A549 (cell line): ENCODE measurements at regions not wholly inside any gene's neighbourhood (a gene's known extent, or its start where the extent isn't known, plus 50 kb on each side); places are given as distances from the start of the nearest gene placed in this dataset.

Experiments
- ATAC-seq, 2 experiments: fragments of 200-7000 bp in 1 of 2; fragments of >200 bp in 1 of 2; cut with Nextera tagmentation in 1 of 2; cut with Tn5 transposase in 1 of 2; 3 replicates each; pipeline versions ENCODE4 v1.8.0 to v1.9.1; 2018 to 2020; ENCODE audit warnings: mild to moderate bottlenecking in 1 of 2, moderate library complexity in 1 of 2
- CTCF ChIA-PET: fragments of 300-600 bp; sonication (Branson Sonifier 250); formaldehyde crosslinking; extraction: SDS; loops from one replicate; lab custom pipeline; 2021; ENCODE audit warnings: antibody characterized with exemption, inconsistent platforms; lab: Yijun Ruan, JAX
- POLR2A ChIA-PET: fragments of 350-600 bp; formaldehyde crosslinking; extraction: SDS; loops from one replicate; lab custom pipeline; 2021; ENCODE audit warnings: antibody characterized with exemption, inconsistent platforms; lab: Yijun Ruan, JAX
- DNase-seq, 2 experiments: peaks; one replicate each; pipeline versions ENCODE4 v3.0.0 to v3.0.0-alpha.2; 2011 to 2016; ENCODE audit warnings: low read depth in 1 of 2, low spot score in 1 of 2
- FAIRE-seq: peaks from 2 replicates; lab custom pipeline; 2011; peaks lifted over from hg19 to GRCh38; lab: Jason Lieb, UNC
- H3K27ac ChIP-seq, 2 experiments: fragments of >200 bp; sonication (Bioruptor Twin); formaldehyde crosslinking; 3 replicates each; pipeline ENCODE4 v1.5.1; 2016 to 2017
- H3K4me1 ChIP-seq: fragments of >200 bp; sonication (Bioruptor Twin); formaldehyde crosslinking; 3 replicates; pipeline ENCODE4 v1.6.1; 2016
- H3K4me2 ChIP-seq: fragments of >200 bp; sonication (Bioruptor Twin); formaldehyde crosslinking; 3 replicates; pipeline ENCODE4 v1.6.1; 2016
- H3K4me3 ChIP-seq: fragments of >200 bp; sonication (Bioruptor Twin); formaldehyde crosslinking; 3 replicates; pipeline ENCODE4 v1.5.1; 2016
- H3K9me3 ChIP-seq: fragments of >200 bp; sonication (Bioruptor Twin); formaldehyde crosslinking; 3 replicates; pipeline ENCODE4 v1.6.1; 2016
- ATOH8 ChIP-seq: fragments of 250-450 bp; sonication (Bioruptor Pico); IDR thresholded peaks from 2 replicates; pipeline ENCODE4 v1.5.0; 2020; ENCODE audit warnings: low read depth, mild to moderate bottlenecking, moderate library complexity
- BCL3 ChIP-seq: fragments of >200 bp; sonication (Bioruptor Twin); formaldehyde crosslinking; IDR thresholded peaks from 3 replicates; pipeline ENCODE4 v1.6.1; 2016
- BHLHE40 ChIP-seq: IDR thresholded peaks from 2 replicates; pipeline ENCODE4 v1.6.1; 2012; ENCODE audit warnings: low read depth, low read length, inconsistent platforms
- CBX8 ChIP-seq: fragments of 200-600 bp; sonication (generic); IDR thresholded peaks from 2 replicates; pipeline ENCODE4 v1.6.1; 2016
- CHD4 ChIP-seq: fragments of 200-600 bp; sonication (generic); IDR thresholded peaks from 2 replicates; pipeline ENCODE4 v1.6.1; 2016; ENCODE audit warnings: antibody characterized with exemption, mild to moderate bottlenecking, borderline replicate concordance
- EHF ChIP-seq: fragments of 250-450 bp; sonication (Bioruptor Pico); IDR thresholded peaks from 2 replicates; pipeline ENCODE4 v1.5.0; 2020; ENCODE audit warnings: mild to moderate bottlenecking
- EP300 ChIP-seq, 2 experiments: fragments of >200 bp; sonication (Bioruptor Twin); formaldehyde crosslinking; IDR thresholded peaks; 2 replicates in 1 of 2; 3 replicates in 1 of 2; pipeline ENCODE4 v1.6.1; 2016 to 2017
- FOSB ChIP-seq: fragments of 250-450 bp; sonication (Bioruptor Pico); IDR thresholded peaks from 2 replicates; pipeline ENCODE4 v1.5.0; 2020; ENCODE audit warnings: mild to moderate bottlenecking, moderate library complexity
- FOSL2 ChIP-seq, 2 experiments: fragments of 450-650 bp in 1 of 2; fragments of >200 bp in 1 of 2; sonication (Bioruptor Twin) in 1 of 2; formaldehyde crosslinking; IDR thresholded peaks; 2 replicates each; pipeline versions ENCODE4 v1.5.0 to v1.6.1; 2016 to 2020; ENCODE audit warnings: mild to moderate bottlenecking in 1 of 2, moderate library complexity in 1 of 2
- FOXS1 ChIP-seq: fragments of 250-450 bp; sonication (Bioruptor Pico); IDR thresholded peaks from 2 replicates; pipeline ENCODE4 v1.5.0; 2020; ENCODE audit warnings: mild to moderate bottlenecking, moderate library complexity
- GATA3 ChIP-seq: IDR thresholded peaks from 2 replicates; pipeline ENCODE4 v1.6.1; 2012; ENCODE audit warnings: borderline replicate concordance
- HOXB5 ChIP-seq: fragments of 250-450 bp; sonication (Bioruptor Pico); IDR thresholded peaks from 2 replicates; pipeline ENCODE4 v1.5.0; 2020; ENCODE audit warnings: mild to moderate bottlenecking, moderate library complexity
- KDM1A ChIP-seq: fragments of 200-600 bp; sonication (generic); IDR thresholded peaks from 2 replicates; pipeline ENCODE4 v1.6.1; 2016; ENCODE audit warnings: low read depth, mild to moderate bottlenecking
- KDM5A ChIP-seq: fragments of 200-600 bp; sonication (generic); IDR thresholded peaks from 2 replicates; pipeline ENCODE4 v1.6.1; 2016; ENCODE audit warnings: antibody characterized with exemption, mild to moderate bottlenecking
- RARB ChIP-seq: fragments of 250-450 bp; sonication (Bioruptor Pico); IDR thresholded peaks from 2 replicates; pipeline ENCODE4 v1.8.0; 2021; ENCODE audit warnings: mild to moderate bottlenecking, moderate library complexity
- RCOR1 ChIP-seq: fragments of 150-350 bp; IDR thresholded peaks from 2 replicates; pipeline ENCODE4 v1.6.1; 2014; ENCODE audit warnings: antibody characterized with exemption, low read length, low read depth
- SMC3 ChIP-seq: fragments of >200 bp; sonication (Bioruptor Twin); formaldehyde crosslinking; IDR thresholded peaks from 3 replicates; pipeline ENCODE4 v1.6.1; 2018; ENCODE audit warnings: inconsistent platforms
- TP53 ChIP-seq: fragments of 250-450 bp; sonication (Bioruptor Pico); IDR thresholded peaks from 2 replicates; pipeline ENCODE4 v1.5.0; 2021; ENCODE audit warnings: mild to moderate bottlenecking, moderate library complexity
- WGBS: methylation state at CpG from one replicate; pipeline ENCODE4 v1.1.6; 2017; ENCODE audit errors: missing lambda C conversion rate; 5-methylcytosine and 5-hydroxymethylcytosine counted together
- TF ChIP-seq, protein P1 (sequence below): IDR thresholded peaks from 2 replicates; pipeline ENCODE4 v1.6.1; 2012

DNA sequence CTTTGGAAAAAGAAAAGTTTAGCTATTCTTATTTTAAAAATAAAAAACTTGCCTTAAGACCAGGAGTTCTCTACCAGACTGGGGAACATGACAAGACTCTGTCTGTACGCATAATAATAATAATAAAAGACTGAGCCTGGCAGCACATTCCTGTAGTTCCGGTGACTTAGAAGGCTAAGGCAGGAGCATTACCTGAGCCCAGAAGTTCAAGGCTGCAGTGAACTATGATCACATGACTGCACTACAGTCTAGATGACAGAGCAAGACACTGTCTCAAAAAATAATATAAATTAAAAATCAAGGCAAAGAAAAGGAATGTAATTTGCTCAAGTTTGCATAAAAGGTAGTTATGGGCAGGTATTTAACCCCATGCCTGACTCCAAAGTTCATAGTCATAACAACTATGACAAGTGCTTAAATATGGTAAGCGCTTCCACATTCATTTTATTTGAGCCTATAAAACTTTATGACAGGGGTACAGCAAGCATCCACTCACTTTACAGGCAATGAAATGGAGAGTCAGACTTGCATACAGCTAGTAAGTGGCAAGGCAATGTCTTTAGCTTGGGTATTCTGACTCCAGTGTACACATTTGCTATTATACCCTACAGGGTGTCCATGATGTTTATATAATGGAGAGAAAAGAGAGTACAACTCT lies 1567.8 kb upstream of the PIK3C3 start:
- H3K4me1 ChIP-seq: no peaks in the 10 kb centered on the region
- no peak for DNase-seq
- TF ChIP-seq FOSL2 (IDR thresholded peaks at IDR 0.05) (no peak), FOSL2 (CRISPR knock-in tag; IDR thresholded peaks at IDR 0.05) (no peak), HOXB5 (no peak), EHF (CRISPR knock-in tag) (no peak), CHD4 (no peak), BCL3 (no peak), ATOH8 (CRISPR knock-in tag) (no peak), CBX8 (no peak)
- TF ChIP-seq, protein P1, sequence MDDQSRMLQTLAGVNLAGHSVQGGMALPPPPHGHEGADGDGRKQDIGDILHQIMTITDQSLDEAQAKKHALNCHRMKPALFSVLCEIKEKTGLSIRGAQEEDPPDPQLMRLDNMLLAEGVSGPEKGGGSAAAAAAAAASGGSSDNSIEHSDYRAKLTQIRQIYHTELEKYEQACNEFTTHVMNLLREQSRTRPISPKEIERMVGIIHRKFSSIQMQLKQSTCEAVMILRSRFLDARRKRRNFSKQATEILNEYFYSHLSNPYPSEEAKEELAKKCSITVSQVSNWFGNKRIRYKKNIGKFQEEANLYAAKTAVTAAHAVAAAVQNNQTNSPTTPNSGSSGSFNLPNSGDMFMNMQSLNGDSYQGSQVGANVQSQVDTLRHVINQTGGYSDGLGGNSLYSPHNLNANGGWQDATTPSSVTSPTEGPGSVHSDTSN: no peak
- no peak for FAIRE-seq
- no peak overlapping the region for H3K4me2 ChIP-seq
- WGBS: 32% methylated on average over 3 of the region's 3 CpGs
- H3K4me3 ChIP-seq: no peak overlapping the region
- no peak overlapping the region for H3K27ac ChIP-seq
- ChIA-PET POLR2A (no interaction called here), CTCF (no interaction called here)
- no peak for ATAC-seq
- no peaks in the 10 kb centered on the region for H3K9me3 ChIP-seq

- CTCF ChIA-PET: no interaction called here
- no peak overlapping the region for H3K4me3 ChIP-seq
- ATAC-seq: no peak
- POLR2A ChIA-PET: no interaction called here
- TF ChIP-seq KDM5A (no peak), FOXS1 (no peak), KDM1A (no peak), RCOR1 (no peak)
- TF ChIP-seq, all 56 proteins: peak for 0
- no peak for FAIRE-seq
- H3K4me1 ChIP-seq: no peaks in the 10 kb centered on the region
- H3K9me3 ChIP-seq: no peaks in the 10 kb centered on the region
- no peak overlapping the region for H3K4me2 ChIP-seq
- 1% methylated on average over 2 of the region's 2 CpGs for WGBS
- no peak overlapping the region for H3K27ac ChIP-seq
- DNase-seq: no peak
Measured at GRCh38 chr18:40382197-40382596, 1572.8 kb upstream of the PIK3C3 start.

- TF ChIP-seq TP53 (CRISPR knock-in tag) (no peak), HOXB5 (no peak), RCOR1 (no peak), BHLHE40 (no peak), RARB (no peak), GATA3 (no peak), EP300 (IDR thresholded peaks at IDR 0.05) (no peak), SMC3 (no peak), FOSB (CRISPR knock-in tag) (no peak)
- no peak overlapping the region for H3K4me2 ChIP-seq
- no peak overlapping the region for H3K27ac ChIP-seq
- WGBS: 0% methylated on average over 6 of the region's 6 CpGs
- FAIRE-seq (no peak), ATAC-seq (no peak), DNase-seq (no peak)
- no peak overlapping the region for H3K4me3 ChIP-seq
- ChIA-PET CTCF (no interaction called here), POLR2A (no interaction called here)
- no peaks in the 10 kb centered on the region for H3K9me3 ChIP-seq
- no peaks in the 10 kb centered on the region for H3K4me1 ChIP-seq
Measured at GRCh38 chr18:40380686-40381439, 1574.2 kb upstream of the PIK3C3 start.
